Hematopoietic multipotent progenitor cell treated with erythropoietin and hydrocortisone succinate and interleukin-3 and kit ligand, for 15 days (in vitro differentiated cells): ENCODE measurements at regions not wholly inside any gene's neighbourhood (a gene's known extent, or its start where the extent isn't known, plus 50 kb on each side); places are given as distances from the start of the nearest gene placed in this dataset.
A peak's percentile ranks its signal among the peaks of the same experiment; 100 is the strongest.
"Not testable (repeated sequence)": the region's sequence is repeated elsewhere in the genome, so short reads cannot be mapped to it uniquely, and the experiment has no call there.

Experiments used
- DNase-seq: peaks from one replicate; pipeline ENCODE4 v3.0.0-alpha.2; 2015; ENCODE audit warnings: low spot score

- DNase-seq: no peak
These were observed 51.2 kb upstream of the SEC16B start for GRCh38 chr1:178020968-178021640.

DNA sequence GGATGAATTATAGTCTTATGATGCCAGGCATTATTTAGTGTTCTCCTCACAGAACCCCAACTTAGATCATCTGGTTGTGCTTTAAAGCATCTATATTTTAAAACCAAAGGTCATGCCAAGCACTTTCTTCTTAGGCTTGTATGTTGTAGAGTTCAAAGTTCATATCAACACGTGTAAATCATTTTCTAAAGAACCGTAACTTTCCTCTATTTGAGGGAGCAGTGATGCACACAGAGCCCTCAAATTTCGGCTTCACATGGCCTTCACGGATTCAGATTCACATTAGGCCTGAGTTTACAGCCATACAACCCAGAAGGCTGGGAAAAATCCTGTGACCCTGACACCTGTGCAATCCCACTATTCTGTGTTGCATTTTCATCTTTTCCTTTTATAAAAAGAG lies 52.1 kb upstream of the SEC16B start:
- no peak for DNase-seq

DNA sequence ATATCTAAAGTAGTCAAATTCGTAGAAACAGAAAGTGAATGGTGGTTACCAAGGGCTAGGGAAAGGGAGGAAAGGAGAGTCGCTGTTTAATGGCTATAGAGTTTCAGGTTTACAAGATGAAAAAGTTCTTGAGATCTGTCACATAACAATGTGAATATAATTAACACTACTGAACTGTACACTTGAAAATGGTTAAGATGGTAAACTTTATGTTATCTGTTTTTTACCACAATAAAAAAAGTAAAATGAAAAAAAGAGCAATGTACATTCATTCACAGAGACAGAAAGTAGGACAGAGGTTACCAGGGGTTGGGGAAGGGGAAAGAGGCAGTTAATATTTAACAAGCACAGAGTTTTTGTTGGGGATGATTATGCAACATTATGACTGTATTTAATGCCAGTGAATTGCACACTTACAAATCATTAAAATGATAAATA lies 53.3 kb upstream of the SEC16B start:
- no peak for DNase-seq

GRCh38 chr1:178024504-178024903 lies 54.6 kb upstream of the SEC16B start:
- DNase-seq: no peak

GRCh38 chr1:178025613-178026356 lies 55.9 kb upstream of the SEC16B start:
- no peak for DNase-seq

GRCh38 chr1:178028841-178029481 lies 59.1 kb upstream of the SEC16B start:
- no peak for DNase-seq

GRCh38 chr1:178030467-178030866 lies 60.6 kb upstream of the SEC16B start:
- DNase-seq: no peak

- DNase-seq: peak; percentile 58
These were observed 62.0 kb upstream of the RASAL2 start for GRCh38 chr1:178031856-178032320.

GRCh38 chr1:178033019-178033418 lies 60.9 kb upstream of the RASAL2 start:
- DNase-seq: no peak

GRCh38 chr1:178034676-178035075 lies 59.2 kb upstream of the RASAL2 start:
- no peak for DNase-seq

- no peak for DNase-seq
These were observed 57.8 kb upstream of the RASAL2 start for GRCh38 chr1:178036090-178036489.

DNA sequence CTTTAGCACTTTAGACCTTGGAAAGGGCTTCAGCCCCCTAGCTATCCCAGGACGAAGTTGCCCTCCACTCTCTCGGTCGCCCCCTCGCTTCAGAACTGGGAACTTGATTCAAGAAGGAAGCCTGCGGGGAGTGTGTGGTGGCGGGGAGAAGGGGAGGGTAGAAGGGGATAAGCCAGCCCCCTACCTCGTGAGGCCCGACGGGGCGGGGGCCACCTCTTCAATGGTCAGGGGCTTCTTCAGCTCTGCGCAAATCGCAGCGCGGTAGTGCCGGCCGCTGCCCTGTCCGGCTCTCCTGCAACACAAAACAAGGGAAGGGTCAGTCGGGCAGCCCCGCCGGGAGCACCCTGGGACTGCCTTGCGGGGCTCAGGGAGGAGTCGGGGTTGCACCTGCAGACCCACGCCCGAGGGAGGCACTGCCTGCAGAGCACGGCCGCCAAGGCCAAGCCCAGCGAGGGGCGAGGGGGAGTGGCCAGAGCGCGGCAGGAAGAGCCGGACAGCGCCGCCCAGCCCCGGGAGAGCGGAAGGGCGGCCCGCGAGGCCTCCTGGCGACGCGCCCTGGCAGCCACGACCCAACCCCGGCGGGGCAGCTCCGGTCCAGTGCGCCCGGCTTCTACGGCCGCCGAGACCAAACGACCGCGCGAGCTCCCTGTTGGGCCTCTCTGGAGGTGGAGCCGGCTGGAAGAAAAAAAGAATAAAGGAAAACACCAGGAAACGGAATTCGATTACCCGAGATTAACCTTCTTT lies 56.2 kb upstream of the RASAL2 start:
- DNase-seq: no peak

DNA sequence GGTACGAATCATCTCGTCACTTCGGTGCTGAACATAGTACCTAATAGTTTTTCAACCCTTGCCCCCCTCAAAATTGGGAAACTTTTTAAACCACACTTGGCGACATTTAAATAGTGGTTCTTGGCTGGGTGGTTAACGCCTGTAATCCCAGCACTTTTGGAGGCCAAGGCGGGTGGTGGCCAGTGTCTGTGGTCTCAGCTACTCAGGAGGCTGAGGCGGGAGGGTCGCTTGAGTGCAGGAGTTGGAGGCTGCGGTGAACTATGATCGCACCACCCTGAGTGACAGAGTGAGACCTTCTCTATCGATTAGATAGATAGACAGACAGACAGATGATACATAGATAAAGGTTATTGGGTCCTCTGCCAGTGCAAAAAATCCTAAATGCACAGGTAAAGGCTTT lies 55.5 kb upstream of the RASAL2 start:
- DNase-seq: no peak

DNA sequence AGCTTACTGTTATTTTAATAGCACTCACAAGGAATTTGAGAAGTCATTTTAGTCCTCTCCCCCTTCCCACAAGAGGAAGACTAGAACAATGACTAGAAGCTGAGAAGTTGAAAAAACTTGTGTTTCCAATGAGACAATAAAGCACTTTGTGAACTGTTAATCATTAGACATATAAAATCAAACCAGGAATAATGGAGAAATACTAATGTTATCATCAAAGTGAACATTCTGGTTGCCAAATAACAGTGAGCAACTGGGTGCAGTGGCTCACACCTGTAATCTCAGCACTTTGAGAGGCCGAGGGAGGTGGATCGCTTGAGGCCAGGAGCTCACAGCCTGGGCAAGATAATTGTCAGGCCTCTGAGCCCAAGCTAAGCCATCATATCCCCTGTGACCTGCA lies 54.0 kb upstream of the RASAL2 start:
- no peak for DNase-seq

DNA sequence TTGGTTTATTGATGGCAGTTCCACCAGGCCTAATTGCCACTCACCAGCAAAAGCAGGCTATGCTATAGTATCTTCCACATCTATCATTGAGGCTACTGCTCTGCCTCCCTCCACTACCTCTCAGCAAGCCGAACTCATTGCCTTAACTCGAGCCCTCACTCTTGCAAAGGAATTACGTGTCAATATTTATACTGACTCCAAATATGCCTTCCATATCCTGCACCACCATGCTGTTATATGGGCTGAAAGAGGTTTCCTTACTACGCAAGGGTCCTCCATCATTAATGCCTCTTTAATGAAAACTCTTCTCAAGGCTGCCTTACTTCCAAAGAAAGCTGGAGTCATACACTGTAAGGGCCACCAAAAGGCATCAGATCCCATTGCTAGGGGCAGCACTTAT lies 50.0 kb upstream of the RASAL2 start:
- DNase-seq: not testable (repeated sequence)
